Cardiac muscle cell (in vitro differentiated cells and primary cell): ENCODE measurements at regions not wholly inside any gene's neighbourhood (a gene's known extent, or its start where the extent isn't known, plus 50 kb on each side); places are given as distances from the start of the nearest gene placed in this dataset.
"Not testable (repeated sequence)": the region's sequence is repeated elsewhere in the genome, so short reads cannot be mapped to it uniquely, and the experiment has no call there.

Experiments
- DNase-seq, 2 donors: peaks; one replicate each; pipeline versions ENCODE4 v3.0.0 to v3.0.0-alpha.2; 2010 to 2017; ENCODE audit warnings: low read depth in 1 of 2, low spot score in 1 of 2
- H3K27ac ChIP-seq: fragments of 200-600 bp; sonication (generic); 2 replicates; pipeline ENCODE4 v1.5.1; 2016
- H3K27me3 ChIP-seq: fragments of 200-600 bp; sonication (generic); 2 replicates; pipeline ENCODE4 v1.6.0; 2016; ENCODE audit warnings: control low read depth
- H3K36me3 ChIP-seq: fragments of 200-600 bp; sonication (generic); 2 replicates; pipeline ENCODE4 v1.5.1; 2016; ENCODE audit warnings: control low read depth
- H3K4me1 ChIP-seq: fragments of 200-600 bp; sonication (generic); 2 replicates; pipeline ENCODE4 v1.8.1; 2017; ENCODE audit warnings: low read depth, mild to moderate bottlenecking, mixed run types
- H3K4me3 ChIP-seq: fragments of 200-600 bp; sonication (generic); 2 replicates; pipeline ENCODE4 v1.5.1; 2016; ENCODE audit warnings: mild to moderate bottlenecking
- H3K9me3 ChIP-seq: fragments of 200-600 bp; sonication (generic); 2 replicates; pipeline ENCODE4 v1.5.1; 2017; ENCODE audit warnings: low read depth, mild to moderate bottlenecking, control low read depth
- TF ChIP-seq, protein P1 (sequence below): IDR thresholded peaks from 2 replicates; pipeline ENCODE4 v1.5.1; 2012; ENCODE audit warnings: low read depth, mild to moderate bottlenecking, low read length

DNA sequence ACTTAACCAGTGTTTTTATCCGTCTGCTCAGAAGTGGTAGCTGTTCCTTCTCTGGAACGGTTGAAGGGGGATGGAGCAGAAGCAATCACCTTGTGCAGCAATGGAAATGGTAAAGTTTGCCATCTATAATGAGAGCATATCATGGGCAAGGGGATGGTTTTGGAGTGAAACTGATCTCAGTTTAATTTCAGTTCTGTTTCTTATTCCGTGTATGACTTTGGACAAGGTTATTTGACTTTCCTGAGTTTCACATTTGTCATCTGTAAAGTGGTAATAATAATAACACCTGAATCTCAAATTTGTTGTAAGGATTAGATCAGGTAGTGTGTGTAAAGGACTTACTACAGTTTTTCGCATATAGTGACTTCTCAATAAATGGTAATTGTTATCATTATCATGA is 106.1 kb downstream of the PCSK1 start:
- peaks cover 6% of the 10 kb centered on the region for H3K4me1 ChIP-seq
- TF ChIP-seq, protein P1, sequence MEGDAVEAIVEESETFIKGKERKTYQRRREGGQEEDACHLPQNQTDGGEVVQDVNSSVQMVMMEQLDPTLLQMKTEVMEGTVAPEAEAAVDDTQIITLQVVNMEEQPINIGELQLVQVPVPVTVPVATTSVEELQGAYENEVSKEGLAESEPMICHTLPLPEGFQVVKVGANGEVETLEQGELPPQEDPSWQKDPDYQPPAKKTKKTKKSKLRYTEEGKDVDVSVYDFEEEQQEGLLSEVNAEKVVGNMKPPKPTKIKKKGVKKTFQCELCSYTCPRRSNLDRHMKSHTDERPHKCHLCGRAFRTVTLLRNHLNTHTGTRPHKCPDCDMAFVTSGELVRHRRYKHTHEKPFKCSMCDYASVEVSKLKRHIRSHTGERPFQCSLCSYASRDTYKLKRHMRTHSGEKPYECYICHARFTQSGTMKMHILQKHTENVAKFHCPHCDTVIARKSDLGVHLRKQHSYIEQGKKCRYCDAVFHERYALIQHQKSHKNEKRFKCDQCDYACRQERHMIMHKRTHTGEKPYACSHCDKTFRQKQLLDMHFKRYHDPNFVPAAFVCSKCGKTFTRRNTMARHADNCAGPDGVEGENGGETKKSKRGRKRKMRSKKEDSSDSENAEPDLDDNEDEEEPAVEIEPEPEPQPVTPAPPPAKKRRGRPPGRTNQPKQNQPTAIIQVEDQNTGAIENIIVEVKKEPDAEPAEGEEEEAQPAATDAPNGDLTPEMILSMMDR = no peak
- H3K36me3 ChIP-seq = no peaks in the 10 kb centered on the region
- H3K4me3 ChIP-seq = no peak overlapping the region
- no peak for DNase-seq
- H3K27ac ChIP-seq = no peak overlapping the region
- H3K9me3 ChIP-seq = no peaks in the 10 kb centered on the region
- H3K27me3 ChIP-seq = no peaks in the 10 kb centered on the region

DNA sequence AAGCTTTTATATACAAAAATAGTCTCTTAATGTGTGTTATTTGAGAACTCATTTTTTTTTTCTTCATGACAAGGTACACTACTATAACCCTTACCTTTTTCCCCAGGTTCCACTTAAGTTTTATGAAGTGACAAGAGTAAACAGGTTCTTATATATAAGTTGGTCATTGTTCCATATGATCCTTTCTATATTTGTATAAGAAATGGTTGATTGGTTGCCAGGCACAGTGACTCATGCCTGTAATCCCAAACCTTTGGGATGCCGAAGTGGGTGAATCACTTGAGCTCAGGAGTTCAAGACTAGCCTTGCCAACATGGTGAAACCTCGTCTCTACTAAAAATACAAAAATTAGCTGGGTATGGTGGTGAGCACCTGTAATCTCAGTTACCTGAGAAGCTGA is 108.3 kb downstream of the PCSK1 start:
- no peaks in the 10 kb centered on the region for H3K36me3 ChIP-seq
- H3K9me3 ChIP-seq = no peaks in the 10 kb centered on the region
- H3K4me3 ChIP-seq = no peak overlapping the region
- H3K4me1 ChIP-seq = no peaks in the 10 kb centered on the region
- H3K27me3 ChIP-seq = no peaks in the 10 kb centered on the region
- TF ChIP-seq, protein P1 = no peak
- DNase-seq = peak in 1 of 2 donors; percentile 70
- no peak overlapping the region for H3K27ac ChIP-seq

DNA sequence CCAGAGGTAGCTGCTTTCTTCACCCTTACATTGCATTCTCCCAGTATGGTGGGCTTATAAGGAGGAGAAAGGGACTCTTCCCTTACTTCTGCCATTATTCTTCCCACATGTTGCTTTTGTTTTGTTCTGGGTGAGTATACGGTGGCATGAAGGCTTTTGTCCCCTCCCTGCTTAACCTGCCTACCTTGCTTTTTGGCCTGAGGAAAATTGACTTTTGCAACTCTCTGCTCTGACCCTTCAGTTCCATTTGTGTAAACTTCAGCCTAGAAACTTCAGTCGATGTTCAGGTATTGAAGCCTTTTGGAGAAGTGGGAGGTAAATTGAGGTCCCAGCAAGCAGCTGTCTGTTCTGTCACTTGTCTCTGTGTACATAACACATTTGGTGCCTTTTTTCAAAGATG is 110.2 kb downstream of the PCSK1 start:
- H3K27me3 ChIP-seq = no peaks in the 10 kb centered on the region
- TF ChIP-seq, protein P1 = no peak
- DNase-seq = no peak
- no peak overlapping the region for H3K4me3 ChIP-seq
- no peaks in the 10 kb centered on the region for H3K9me3 ChIP-seq
- no peaks in the 10 kb centered on the region for H3K36me3 ChIP-seq
- H3K4me1 ChIP-seq = no peaks in the 10 kb centered on the region
- H3K27ac ChIP-seq = no peak overlapping the region

DNA sequence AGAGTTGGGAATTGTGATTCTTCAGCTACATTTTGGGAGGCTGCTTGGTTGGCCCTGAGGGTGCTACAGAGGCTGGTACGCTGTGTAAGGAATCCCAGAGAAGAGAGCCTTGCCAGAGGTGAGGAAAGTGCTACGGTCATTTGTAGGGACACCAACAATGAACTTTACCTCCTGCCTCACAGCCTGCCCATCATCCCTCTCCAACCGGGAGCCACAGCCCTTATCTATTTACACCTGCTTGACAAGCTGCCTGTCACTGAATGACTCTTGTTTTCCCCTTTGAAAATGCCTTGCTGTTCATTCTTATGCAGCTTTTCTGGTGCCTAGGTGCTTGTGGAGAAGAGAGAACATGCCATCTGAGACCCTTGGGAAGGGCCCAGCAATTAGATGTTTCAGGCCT is 110.8 kb downstream of the PCSK1 start:
- H3K4me1 ChIP-seq = no peaks in the 10 kb centered on the region
- H3K4me3 ChIP-seq = no peak overlapping the region
- no peaks in the 10 kb centered on the region for H3K27me3 ChIP-seq
- no peaks in the 10 kb centered on the region for H3K36me3 ChIP-seq
- no peak overlapping the region for H3K27ac ChIP-seq
- TF ChIP-seq, protein P1 = no peak
- no peaks in the 10 kb centered on the region for H3K9me3 ChIP-seq
- DNase-seq = no peak

DNA sequence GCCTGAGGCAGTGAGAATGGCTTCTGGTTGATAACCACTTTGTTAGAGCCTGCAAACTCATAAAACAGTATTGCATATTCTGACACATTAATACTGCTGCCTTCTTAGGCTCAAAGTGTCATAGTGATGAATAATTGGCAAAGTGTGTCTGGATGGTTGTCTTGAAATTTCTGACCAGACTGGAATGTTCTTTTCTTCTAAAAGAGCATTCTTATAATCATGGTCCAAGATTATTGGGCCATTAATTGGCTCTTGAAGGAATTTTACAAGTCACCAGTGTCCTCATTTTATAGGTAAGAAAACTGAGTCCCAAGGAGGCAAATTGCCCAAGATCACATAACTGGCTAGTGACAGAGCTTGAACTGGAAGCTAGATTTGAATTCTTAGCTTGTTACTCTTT is 111.7 kb downstream of the PCSK1 start:
- Histone ChIP-seq H3K9me3 (no peaks in the 10 kb centered on the region), H3K4me1 (no peaks in the 10 kb centered on the region), H3K27me3 (no peaks in the 10 kb centered on the region), H3K36me3 (no peaks in the 10 kb centered on the region), H3K27ac (no peak overlapping the region), H3K4me3 (no peak overlapping the region)
- no peak for DNase-seq
- TF ChIP-seq, protein P1 = no peak

DNA sequence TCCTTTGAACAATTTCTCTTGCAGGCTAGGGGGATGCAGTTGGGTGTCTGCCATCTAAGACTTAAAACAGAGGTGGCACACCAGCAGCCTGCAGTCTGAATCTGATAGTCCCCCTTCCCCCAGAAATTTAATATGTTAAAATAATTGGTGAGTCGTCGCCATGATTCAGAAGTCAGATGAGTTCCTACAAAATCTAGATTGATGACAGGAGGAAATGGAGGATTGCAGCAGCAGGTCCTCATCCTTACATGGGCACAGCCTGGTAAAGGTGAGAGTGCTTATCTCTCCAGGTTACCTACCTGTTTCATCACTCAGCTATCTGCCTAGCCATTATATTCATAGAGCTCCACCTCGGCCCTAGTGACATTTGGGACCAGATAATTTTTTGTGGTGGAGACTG is 112.3 kb downstream of the PCSK1 start:
- DNase-seq = no peak
- no peaks in the 10 kb centered on the region for H3K4me1 ChIP-seq
- H3K4me3 ChIP-seq = no peak overlapping the region
- TF ChIP-seq, protein P1 = no peak
- no peaks in the 10 kb centered on the region for H3K27me3 ChIP-seq
- H3K9me3 ChIP-seq = no peaks in the 10 kb centered on the region
- H3K36me3 ChIP-seq = no peaks in the 10 kb centered on the region
- H3K27ac ChIP-seq = no peak overlapping the region

DNA sequence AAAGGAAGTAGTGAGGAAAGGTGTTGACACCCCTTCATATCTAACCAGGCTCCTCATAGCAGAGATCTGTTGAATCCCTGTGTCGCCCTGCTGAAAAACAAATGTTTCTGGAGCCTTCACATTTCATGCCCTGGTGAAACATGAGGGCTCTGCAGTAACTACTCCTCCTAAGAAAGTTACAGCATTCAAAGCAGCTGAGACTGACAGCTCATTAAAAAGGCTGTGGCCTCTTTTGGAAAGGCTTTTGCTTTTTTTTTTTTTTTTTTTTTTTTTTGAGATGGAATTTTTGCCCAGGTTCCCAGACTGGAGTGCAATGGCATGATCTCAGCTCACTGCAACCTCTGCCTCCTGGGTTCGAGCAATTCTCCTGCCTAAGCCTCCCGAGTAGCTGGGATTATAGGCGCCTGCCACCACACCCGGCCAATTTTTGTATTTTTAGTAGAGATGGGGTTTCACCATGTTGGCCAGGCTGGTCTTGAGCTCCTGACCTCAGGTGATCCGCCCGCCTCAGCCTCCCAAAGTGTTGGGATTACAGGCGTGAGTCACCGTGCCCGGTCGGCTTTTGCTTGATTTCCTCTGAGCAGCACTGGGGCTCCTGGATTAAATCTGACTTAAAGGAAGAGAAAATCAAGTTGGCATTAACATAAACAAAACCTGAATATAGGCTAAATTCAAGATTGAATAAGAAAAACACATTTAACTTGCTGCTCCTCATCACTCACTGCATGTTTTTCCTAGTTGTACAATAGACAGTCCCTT is 112.9 kb downstream of the PCSK1 start:
- DNase-seq, H3K27ac ChIP-seq, H3K4me1 ChIP-seq, H3K36me3 ChIP-seq, H3K4me3 ChIP-seq, H3K27me3 ChIP-seq, H3K9me3 ChIP-seq: not testable (repeated sequence)
